NCI-H748 (cell line): ENCODE measurements at regions not wholly inside any gene's neighbourhood (a gene's known extent, or its start where the extent isn't known, plus 50 kb on each side); places are given as distances from the start of the nearest gene placed in this dataset.

ENCODE experiments used
- DNase-seq: peaks from one replicate; lab custom pipeline; 2025; ENCODE audit not compliant: unreplicated experiment; lab: John Stamatoyannopoulos, UW

- DNase-seq: no peak
Observed at GRCh38 chr15:25981114-25981513, 118.0 kb upstream of the ATP10A start.

GRCh38 chr15:25972141-25972675, 109.1 kb upstream of the ATP10A start:
- DNase-seq: no peak

- DNase-seq: peak; percentile 1
Observed at GRCh38 chr15:25971053-25971452, 107.9 kb upstream of the ATP10A start.

GRCh38 chr15:25969886-25970285, 106.8 kb upstream of the ATP10A start:
- DNase-seq: no peak

GRCh38 chr15:25967116-25967515, 104.0 kb upstream of the ATP10A start:
- no peak for DNase-seq

GRCh38 chr15:25965326-25965725, 102.2 kb upstream of the ATP10A start:
- DNase-seq: no peak

GRCh38 chr15:25960273-25960672, 97.1 kb upstream of the ATP10A start:
- DNase-seq: no peak

- peak; percentile 14 for DNase-seq
Observed at GRCh38 chr15:25959100-25959499, 96.0 kb upstream of the ATP10A start.

GRCh38 chr15:25955628-25956027, 92.5 kb upstream of the ATP10A start:
- no peak for DNase-seq

- DNase-seq: no peak
Observed at GRCh38 chr15:25954398-25954797, 91.3 kb upstream of the ATP10A start.

- no peak for DNase-seq
Observed at GRCh38 chr15:25950014-25950413, 86.9 kb upstream of the ATP10A start.

- peak; percentile 72 for DNase-seq
Observed at GRCh38 chr15:25947323-25948314, 84.5 kb upstream of the ATP10A start.

GRCh38 chr15:25946241-25946805, 83.2 kb upstream of the ATP10A start:
- DNase-seq: no peak

GRCh38 chr15:25944386-25944785, 81.3 kb upstream of the ATP10A start:
- peak; percentile 4 for DNase-seq

- no peak for DNase-seq
Observed at GRCh38 chr15:25943831-25944230, 80.7 kb upstream of the ATP10A start.

- no peak for DNase-seq
Observed at GRCh38 chr15:25939122-25939521, 76.0 kb upstream of the ATP10A start.

- no peak for DNase-seq
Observed at GRCh38 chr15:25937796-25938195, 74.7 kb upstream of the ATP10A start.

GRCh38 chr15:25936004-25936403, 72.9 kb upstream of the ATP10A start:
- no peak for DNase-seq

GRCh38 chr15:25933456-25934158, 70.5 kb upstream of the ATP10A start:
- peak; percentile 62 for DNase-seq

GRCh38 chr15:25932696-25933095, 69.6 kb upstream of the ATP10A start:
- DNase-seq: no peak

- DNase-seq: no peak
Observed at GRCh38 chr15:25931851-25932250, 68.7 kb upstream of the ATP10A start.
